ENCODE measurements at regions not wholly inside any gene's neighbourhood (a gene's known extent, or its start where the extent isn't known, plus 50 kb on each side); places are given as distances from the start of the nearest gene placed in this dataset.

GRCh38 chrX:45879512-45879911 is 665.7 kb downstream of the ZNF674 start:
- DNase-seq (ENCODE audit: low read depth, low spot score), result no peak

GRCh38 chrX:45876206-45876605 is 669.0 kb downstream of the ZNF674 start:
- no peak for DNase-seq (ENCODE audit: low read depth, low spot score)

GRCh38 chrX:45873781-45874180 is 671.4 kb downstream of the ZNF674 start:
- no peak for DNase-seq (ENCODE audit: low read depth, low spot score)

DNA sequence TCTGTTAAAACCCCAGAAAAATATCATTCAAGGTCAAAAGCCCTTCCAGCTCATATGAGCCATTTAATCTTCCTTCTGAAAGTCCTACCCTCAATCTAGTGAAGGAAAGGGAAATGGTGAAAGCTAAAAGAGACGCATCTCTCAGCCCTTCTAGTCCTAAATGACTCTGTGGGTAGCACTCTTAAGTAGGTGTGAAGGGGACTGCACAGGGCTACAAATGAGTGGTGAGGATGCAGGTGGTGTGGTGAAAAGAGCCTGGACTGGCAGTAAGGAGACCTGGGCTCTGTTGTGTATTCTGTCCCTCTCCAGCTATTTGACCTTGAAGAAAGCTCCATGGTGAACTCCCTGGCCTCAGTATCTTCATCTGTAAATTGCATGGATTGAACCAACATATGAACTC is 671.8 kb upstream of the DIPK2B start:
- no peak for DNase-seq (ENCODE audit: low read depth, low spot score)

- DNase-seq (ENCODE audit: low read depth, low spot score), result no peak
Measured at GRCh38 chrX:45868425-45868824, 667.7 kb upstream of the DIPK2B start.

DNA sequence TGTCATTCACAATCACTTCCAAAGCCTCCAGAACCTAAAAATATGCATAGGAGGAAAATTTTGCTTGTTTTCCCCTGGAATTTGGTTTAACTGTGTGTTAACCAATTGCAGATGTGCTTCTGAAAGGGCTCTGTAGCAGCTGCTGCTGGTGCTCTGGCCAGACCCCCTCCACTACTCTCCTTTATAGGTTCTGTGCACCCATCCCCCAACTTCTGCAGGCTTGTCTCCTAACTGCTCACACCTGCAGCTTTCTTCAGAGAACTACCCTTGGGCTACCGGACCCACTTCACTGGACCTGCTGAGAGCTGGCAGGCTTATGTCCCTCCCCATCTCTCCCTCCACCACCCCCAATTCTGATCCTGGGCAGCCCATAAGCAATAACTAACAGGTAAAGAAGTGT is 662.1 kb upstream of the DIPK2B start:
- no peak for DNase-seq (ENCODE audit: low read depth, low spot score)

GRCh38 chrX:45860450-45860849 is 659.8 kb upstream of the DIPK2B start:
- no peak for DNase-seq (ENCODE audit: low read depth, low spot score)

DNA sequence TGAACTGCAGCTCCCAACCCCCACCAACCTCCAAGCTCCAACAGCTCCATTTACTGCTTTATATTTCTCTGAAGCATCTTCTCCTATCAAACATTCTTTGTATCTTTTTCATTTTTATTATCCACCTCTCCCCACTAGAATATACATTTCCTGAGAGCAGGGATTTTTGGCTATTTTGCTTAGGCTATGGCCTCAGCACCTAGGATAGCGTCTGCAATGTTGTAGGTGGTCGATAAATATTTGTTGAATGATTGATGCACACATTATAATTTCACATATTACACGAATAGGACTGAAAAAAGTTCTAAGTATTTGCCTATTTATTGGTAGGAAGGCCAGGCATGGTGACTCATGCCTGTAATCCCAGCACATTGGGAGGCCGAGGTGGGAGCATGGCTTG is 658.7 kb upstream of the DIPK2B start:
- DNase-seq (ENCODE audit: low read depth, low spot score), result no peak

GRCh38 chrX:45852884-45853283 is 652.2 kb upstream of the DIPK2B start:
- no peak for DNase-seq (ENCODE audit: low read depth, low spot score)

- no peak for DNase-seq (ENCODE audit: low read depth, low spot score)
Measured at GRCh38 chrX:45851434-45851991, 650.8 kb upstream of the DIPK2B start.

DNA sequence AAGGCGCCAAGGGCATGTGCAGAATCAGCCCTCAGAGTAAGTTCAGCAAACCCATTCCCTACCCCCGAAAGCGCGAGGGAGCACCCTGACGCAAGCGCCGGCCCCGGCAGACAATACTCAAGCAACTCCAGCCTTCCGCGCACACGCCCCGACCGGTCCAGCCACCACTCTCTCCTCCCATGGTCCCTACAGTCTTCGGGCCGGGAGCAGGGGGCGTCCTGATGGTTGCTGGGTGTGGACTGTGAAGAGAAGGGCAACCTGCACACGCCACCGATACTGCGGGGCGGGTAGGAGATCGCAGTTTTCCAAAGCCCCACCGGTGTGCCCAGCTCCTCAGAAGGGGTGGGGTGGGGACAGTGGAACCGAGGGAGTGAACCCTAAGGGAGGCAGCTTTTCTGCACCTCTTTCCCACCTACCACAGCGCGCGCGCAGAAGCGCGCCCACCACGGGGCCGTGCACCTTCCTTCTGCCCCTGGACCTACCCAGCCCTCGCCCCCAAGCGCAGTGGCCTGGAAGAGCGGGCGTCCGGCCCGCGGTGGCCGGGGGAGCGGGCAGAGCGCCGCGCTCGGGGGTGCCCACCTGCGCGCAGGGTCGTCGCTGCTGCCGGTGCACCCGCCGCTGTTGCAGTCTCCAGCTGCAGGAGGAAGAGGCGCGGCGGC is 650.2 kb upstream of the DIPK2B start:
- DNase-seq (ENCODE audit: low read depth, low spot score), result no peak

GRCh38 chrX:45850197-45850774 is 649.6 kb upstream of the DIPK2B start:
- DNase-seq (ENCODE audit: low read depth, low spot score), result no peak

GRCh38 chrX:45849261-45849862 is 648.7 kb upstream of the DIPK2B start:
- DNase-seq (ENCODE audit: low read depth, low spot score), result no peak

- DNase-seq (ENCODE audit: low read depth, low spot score), result no peak
Measured at GRCh38 chrX:45847961-45848360, 647.3 kb upstream of the DIPK2B start.

GRCh38 chrX:45846328-45846727 is 645.7 kb upstream of the DIPK2B start:
- DNase-seq (ENCODE audit: low read depth, low spot score), result no peak

DNA sequence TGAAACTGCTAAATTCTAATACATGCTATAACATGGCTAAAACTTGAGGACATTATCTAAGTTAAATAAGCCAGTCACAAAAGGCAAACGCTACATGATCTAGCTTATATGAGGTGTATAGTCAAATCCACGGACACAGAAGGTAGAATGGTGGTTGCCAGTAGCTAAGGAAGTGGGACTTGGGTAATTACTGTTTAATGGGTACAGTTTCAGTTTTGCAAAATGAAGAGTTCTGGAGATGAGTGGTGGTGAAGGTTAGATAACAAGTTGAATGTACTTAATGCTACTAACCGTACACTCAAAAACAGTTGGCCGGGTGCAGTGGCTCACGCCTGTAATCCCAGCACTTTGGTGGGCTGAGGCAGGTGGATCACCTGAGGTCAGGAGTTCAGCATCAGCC is 644.5 kb upstream of the DIPK2B start:
- no peak for DNase-seq (ENCODE audit: low read depth, low spot score)

GRCh38 chrX:45843518-45843917 is 642.8 kb upstream of the DIPK2B start:
- DNase-seq (ENCODE audit: low read depth, low spot score), result no peak

GRCh38 chrX:45842926-45843315 is 642.2 kb upstream of the DIPK2B start:
- no peak for DNase-seq (ENCODE audit: low read depth, low spot score)

- no peak for DNase-seq (ENCODE audit: low read depth, low spot score)
Measured at GRCh38 chrX:45842207-45842925, 641.7 kb upstream of the DIPK2B start.

DNA sequence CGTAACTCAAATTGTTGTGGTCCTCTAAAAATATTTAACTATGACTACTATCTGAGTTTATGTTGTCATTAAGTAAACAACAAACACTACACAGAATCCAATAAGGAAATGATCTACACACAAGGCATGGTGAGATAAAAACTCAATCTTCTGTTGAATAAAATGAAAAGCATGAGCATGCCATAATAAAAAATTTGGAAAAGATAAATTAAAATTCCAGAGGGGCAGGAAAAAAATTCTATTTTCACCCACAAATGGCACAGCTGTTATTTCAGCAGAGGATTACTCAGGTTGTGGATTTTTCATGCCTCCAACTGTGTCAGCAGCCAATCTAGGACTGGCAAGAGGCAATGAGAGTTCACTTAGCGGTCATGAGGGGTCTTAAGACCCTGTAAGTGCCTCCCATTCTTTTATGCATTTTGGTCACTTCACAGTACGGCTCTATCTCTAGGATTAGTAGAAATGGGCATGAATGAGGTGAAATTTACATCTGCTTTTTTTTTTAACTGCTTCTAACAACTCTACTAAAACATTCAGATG is 639.8 kb upstream of the DIPK2B start:
- no peak for DNase-seq (ENCODE audit: low read depth, low spot score)

GRCh38 chrX:45830343-45830742 is 629.7 kb upstream of the DIPK2B start:
- no peak for DNase-seq (ENCODE audit: low read depth, low spot score)

GRCh38 chrX:45824471-45824870 is 623.8 kb upstream of the DIPK2B start:
- peak; percentile 8 for DNase-seq (ENCODE audit: low read depth, low spot score)
